CD4-positive, alpha-beta T cell (primary cell): ENCODE measurements at regions not wholly inside any gene's neighbourhood (a gene's known extent, or its start where the extent isn't known, plus 50 kb on each side); places are given as distances from the start of the nearest gene placed in this dataset.

Experiments
- ATAC-seq: fragments of 200-7000 bp; cut with Tn5 transposase; one replicate; pipeline ENCODE4 v1.10.0; 2022; ENCODE audit warnings: mild to moderate bottlenecking; ENCODE audit not compliant: poor library complexity
- CTCF ChIA-PET: fragments of 350-600 bp; sonication (Branson Sonifier 250); formaldehyde crosslinking; loops from one replicate; lab custom pipeline; 2021; ENCODE audit warnings: antibody characterized with exemption, inconsistent platforms; lab: Charles Lee
- POLR2A ChIA-PET: fragments of 350-600 bp; sonication (Branson Sonifier 250); formaldehyde crosslinking; loops from one replicate; lab custom pipeline; 2021; ENCODE audit warnings: antibody characterized with exemption, inconsistent platforms; lab: Charles Lee
- DNase-seq, 14 experiments: peaks; one replicate each; pipeline ENCODE4 v3.0.0-alpha.2; 2013 to 2020; ENCODE audit warnings: mixed read lengths in 2 of 14
- H3K27ac ChIP-seq, 2 donors: one replicate each; pipeline versions ENCODE4 v1.5.1 to v1.7.0; 2013; ENCODE audit warnings: low read length in 2 of 2, low read depth in 1 of 2, mild to moderate bottlenecking in 1 of 2
- H3K27me3 ChIP-seq, 2 experiments: 1 replicate in 1 of 2; 2 replicates in 1 of 2; pipeline versions ENCODE4 v1.6.1 to v1.7.0; 2013; ENCODE audit warnings: low read length in 2 of 2, control low read depth in 1 of 2, mild to moderate bottlenecking in 1 of 2, moderate library complexity in 1 of 2; ENCODE audit not compliant: insufficient read depth in 2 of 2, control insufficient read depth in 1 of 2
- H3K36me3 ChIP-seq: one replicate; pipeline ENCODE4 v1.6.1; 2013; ENCODE audit warnings: low read length, control low read depth; ENCODE audit not compliant: insufficient read depth
- H3K4me1 ChIP-seq: one replicate; pipeline ENCODE4 v1.6.1; 2013; ENCODE audit warnings: low read length, control low read depth; ENCODE audit not compliant: insufficient read depth
- H3K4me3 ChIP-seq: one replicate; pipeline ENCODE4 v1.5.1; 2013; ENCODE audit warnings: mild to moderate bottlenecking, low read length, moderate library complexity
- H3K9me3 ChIP-seq, 2 experiments: 1 replicate in 1 of 2; 2 replicates in 1 of 2; pipeline versions ENCODE4 v1.6.1 to v1.7.0; 2013; ENCODE audit warnings: low read length in 2 of 2, mild to moderate bottlenecking in 2 of 2, control low read depth in 1 of 2, moderate library complexity in 1 of 2; ENCODE audit not compliant: control insufficient read depth in 1 of 2, insufficient read depth in 1 of 2
- H3K27ac Mint-ChIP-seq: one replicate; pipeline ENCODE4 v1.8.0; 2020; ENCODE audit warnings: mixed read lengths
- H3K27me3 Mint-ChIP-seq: one replicate; pipeline ENCODE4 v1.8.0; 2021; ENCODE audit warnings: mixed read lengths
- H3K36me3 Mint-ChIP-seq: one replicate; pipeline ENCODE4 v1.8.0; 2021; ENCODE audit warnings: low read depth, mixed read lengths
- H3K4me1 Mint-ChIP-seq: one replicate; pipeline ENCODE4 v1.8.0; 2021; ENCODE audit warnings: low read depth, mixed read lengths
- H3K4me3 Mint-ChIP-seq: one replicate; pipeline ENCODE4 v1.8.0; 2020; ENCODE audit warnings: mild to moderate bottlenecking, mixed read lengths
- H3K9me3 Mint-ChIP-seq: one replicate; pipeline ENCODE4 v1.8.0; 2020; ENCODE audit warnings: mixed read lengths
- intact Hi-C, 2 experiments: fragments of 100-400 bp; cut with DNase I in 1 of 2; cut with micrococcal nuclease in 1 of 2; formaldehyde crosslinking; loops; one replicate each; pipeline versions ENCODE4 v1.15.1 to v1.9.0; 2023 to 2025; cut with DNase I, micrococcal nuclease
- TF ChIP-seq, protein P1 (sequence below): fragments of 200-600 bp; IDR thresholded peaks from one replicate; pipeline ENCODE4 v1.8.0; 2022; ENCODE audit warnings: antibody characterized with exemption, mild to moderate bottlenecking

DNA sequence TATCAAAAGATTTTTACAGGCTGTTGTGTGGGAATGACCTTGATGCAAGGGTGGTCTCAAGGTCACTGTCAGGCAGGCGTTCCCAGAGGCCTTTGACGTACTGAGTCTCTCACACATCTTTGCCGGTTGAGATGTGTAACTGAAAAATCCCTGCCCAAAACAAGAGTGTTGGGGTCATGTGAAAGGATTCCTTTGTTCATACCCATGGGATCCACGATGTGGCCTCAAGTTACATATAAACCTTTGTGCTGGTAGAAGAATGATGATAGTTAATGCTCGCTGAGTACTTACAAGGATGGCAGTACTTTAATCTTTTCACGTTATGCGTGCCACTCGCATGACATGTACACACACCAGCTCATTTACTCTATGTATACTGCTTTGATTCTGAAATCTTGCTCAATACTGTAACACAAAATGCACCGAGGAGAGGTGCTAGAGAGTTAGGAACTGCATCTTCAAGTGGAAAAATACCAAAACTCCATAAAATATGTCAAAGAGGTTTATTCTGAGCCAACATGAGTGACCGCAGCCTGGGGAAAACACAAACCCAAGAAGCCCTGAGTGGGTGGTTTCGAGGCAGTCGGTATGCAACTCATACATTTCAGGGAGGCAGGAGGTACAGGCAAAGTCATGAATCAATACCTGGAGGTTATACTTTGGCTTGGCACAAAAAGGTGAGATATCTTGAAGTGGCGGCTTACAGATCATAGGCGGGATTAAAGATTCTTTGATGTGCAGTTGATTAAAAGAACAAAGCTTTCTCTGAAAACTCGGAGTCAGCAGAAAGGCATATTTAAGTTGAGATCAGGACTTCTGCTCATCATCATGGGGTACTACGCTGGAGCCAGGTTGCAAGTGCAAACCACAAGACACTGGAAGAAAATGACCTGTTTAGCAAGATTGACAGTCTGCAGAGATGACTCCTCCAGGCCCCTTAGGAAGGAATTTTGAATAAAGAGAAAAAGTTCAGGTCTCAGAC is 87.4 kb upstream of the ARHGEF7 start:
- CTCF ChIA-PET, result no interaction called here
- H3K27me3 Mint-ChIP-seq, result peaks cover 48% of the 10 kb centered on the region

DNA sequence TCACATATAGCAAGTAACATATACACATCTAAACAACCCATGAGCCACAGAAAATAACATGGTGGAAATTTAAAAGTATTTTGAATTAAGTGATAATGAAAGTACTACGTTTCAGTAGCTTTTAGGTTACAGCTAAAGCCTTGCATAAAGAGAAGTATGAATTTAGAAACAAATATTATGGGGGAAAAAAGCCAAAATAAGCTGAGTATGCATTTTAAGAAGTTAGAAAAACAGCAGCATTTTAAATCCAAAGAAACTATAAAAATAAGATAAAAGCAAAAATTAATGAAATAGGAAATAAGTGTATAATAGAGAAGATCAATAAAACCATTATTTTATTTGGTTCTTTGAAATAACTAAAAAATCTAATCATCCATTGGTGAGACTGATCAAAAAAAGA is 89.8 kb upstream of the ARHGEF7 start:
- no peak overlapping the region for H3K4me3 ChIP-seq
- Mint-ChIP-seq H3K27ac (no peak overlapping the region), H3K9me3 (peaks cover 3% of the 10 kb centered on the region), H3K27me3 (peaks cover 42% of the 10 kb centered on the region), H3K36me3 (no peaks in the 10 kb centered on the region), H3K4me1 (no peaks in the 10 kb centered on the region), H3K4me3 (no peak overlapping the region)
- ChIA-PET POLR2A (no interaction called here), CTCF (no interaction called here)
- no peaks in the 10 kb centered on the region for H3K4me1 ChIP-seq
- TF ChIP-seq, protein P1, sequence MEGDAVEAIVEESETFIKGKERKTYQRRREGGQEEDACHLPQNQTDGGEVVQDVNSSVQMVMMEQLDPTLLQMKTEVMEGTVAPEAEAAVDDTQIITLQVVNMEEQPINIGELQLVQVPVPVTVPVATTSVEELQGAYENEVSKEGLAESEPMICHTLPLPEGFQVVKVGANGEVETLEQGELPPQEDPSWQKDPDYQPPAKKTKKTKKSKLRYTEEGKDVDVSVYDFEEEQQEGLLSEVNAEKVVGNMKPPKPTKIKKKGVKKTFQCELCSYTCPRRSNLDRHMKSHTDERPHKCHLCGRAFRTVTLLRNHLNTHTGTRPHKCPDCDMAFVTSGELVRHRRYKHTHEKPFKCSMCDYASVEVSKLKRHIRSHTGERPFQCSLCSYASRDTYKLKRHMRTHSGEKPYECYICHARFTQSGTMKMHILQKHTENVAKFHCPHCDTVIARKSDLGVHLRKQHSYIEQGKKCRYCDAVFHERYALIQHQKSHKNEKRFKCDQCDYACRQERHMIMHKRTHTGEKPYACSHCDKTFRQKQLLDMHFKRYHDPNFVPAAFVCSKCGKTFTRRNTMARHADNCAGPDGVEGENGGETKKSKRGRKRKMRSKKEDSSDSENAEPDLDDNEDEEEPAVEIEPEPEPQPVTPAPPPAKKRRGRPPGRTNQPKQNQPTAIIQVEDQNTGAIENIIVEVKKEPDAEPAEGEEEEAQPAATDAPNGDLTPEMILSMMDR, result no peak
- ATAC-seq, result no peak
- H3K36me3 ChIP-seq, result no peaks in the 10 kb centered on the region
- DNase-seq, result no peak
- peaks cover 3 to 4% of the 10 kb centered on the region in 2 experiments for H3K27me3 ChIP-seq
- H3K27ac ChIP-seq, result no peak overlapping the region
- peaks cover 5 to 14% of the 10 kb centered on the region in 2 experiments for H3K9me3 ChIP-seq
- intact Hi-C loops, result no loop called here

More for the DNA sequence above, 87.4 kb upstream of the ARHGEF7 start:
- no peak overlapping the region for H3K27ac Mint-ChIP-seq
- no peaks in the 10 kb centered on the region for H3K9me3 Mint-ChIP-seq
- H3K4me3 Mint-ChIP-seq, result no peak overlapping the region
- H3K4me1 Mint-ChIP-seq, result no peaks in the 10 kb centered on the region
- H3K4me1 ChIP-seq, result peaks cover 12% of the 10 kb centered on the region
- TF ChIP-seq, protein P1, result no peak
- intact Hi-C loops, result no loop called here
- H3K36me3 ChIP-seq, result no peaks in the 10 kb centered on the region
- no peaks in the 10 kb centered on the region for H3K9me3 ChIP-seq
- DNase-seq, result no peak
- POLR2A ChIA-PET, result no interaction called here
- H3K27me3 ChIP-seq, result peaks cover 3 to 4% of the 10 kb centered on the region in 2 experiments
- no peaks in the 10 kb centered on the region for H3K36me3 Mint-ChIP-seq
- H3K4me3 ChIP-seq, result no peak overlapping the region
- H3K27ac ChIP-seq, result no peak overlapping the region
- ATAC-seq, result no peak

DNA sequence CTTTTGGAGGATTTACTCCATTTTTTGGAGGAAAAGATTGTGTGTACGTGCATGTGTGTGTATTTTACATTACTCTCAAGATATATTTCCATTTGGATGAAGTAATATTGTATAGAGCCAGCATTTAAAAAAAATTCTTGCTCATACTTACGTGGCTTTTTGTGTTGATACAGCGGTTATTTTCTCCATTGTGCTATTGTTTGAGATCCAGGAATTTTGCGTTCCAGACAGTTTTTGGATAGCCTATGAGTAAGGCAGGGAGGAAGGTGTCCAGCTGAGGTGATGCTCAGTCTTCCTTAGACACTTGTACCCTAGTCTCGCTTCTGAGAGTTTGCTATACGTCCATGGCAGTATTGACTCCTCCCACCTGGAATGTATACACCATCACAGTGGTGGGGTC is 92.2 kb upstream of the ARHGEF7 start:
- no peak overlapping the region for H3K4me3 Mint-ChIP-seq
- no peaks in the 10 kb centered on the region for H3K4me1 Mint-ChIP-seq

More for the DNA sequence above, 92.2 kb upstream of the ARHGEF7 start:
- Mint-ChIP-seq H3K27ac (no peak overlapping the region), H3K27me3 (peaks cover 26% of the 10 kb centered on the region), H3K36me3 (no peaks in the 10 kb centered on the region), H3K9me3 (peaks cover 3% of the 10 kb centered on the region)
- TF ChIP-seq, protein P1, result no peak
- Histone ChIP-seq H3K4me3 (no peak overlapping the region), H3K27me3 (peaks cover 0 to 4% of the 10 kb centered on the region in 2 experiments), H3K9me3 (peaks cover 15 to 17% of the 10 kb centered on the region in 2 experiments), H3K27ac (no peak overlapping the region), H3K36me3 (no peaks in the 10 kb centered on the region), H3K4me1 (no peaks in the 10 kb centered on the region)
- ATAC-seq, result no peak
- no peak for DNase-seq
- CTCF ChIA-PET, result no interaction called here
- intact Hi-C loops, result no loop called here
- POLR2A ChIA-PET, result no interaction called here
